Smooth muscle cell (in vitro differentiated cells): ENCODE measurements at regions not wholly inside any gene's neighbourhood (a gene's known extent, or its start where the extent isn't known, plus 50 kb on each side); places are given as distances from the start of the nearest gene placed in this dataset.

Experiments used
- DNase-seq: peaks from one replicate; lab custom pipeline; 2025; ENCODE audit not compliant: unreplicated experiment; lab: John Stamatoyannopoulos, UW
- H2AFZ ChIP-seq: fragments of 200-600 bp; sonication (generic); 2 replicates; pipeline ENCODE4 v1.6.0; 2016; ENCODE audit warnings: antibody characterized with exemption, low read depth, mild to moderate bottlenecking
- H3F3A ChIP-seq: fragments of 200-600 bp; sonication (generic); 2 replicates; pipeline ENCODE4 v1.6.0; 2017; ENCODE audit warnings: antibody characterized with exemption, low read depth
- H3K27ac ChIP-seq: fragments of 200-600 bp; sonication (generic); 2 replicates; pipeline ENCODE4 v1.5.1; 2016; ENCODE audit warnings: low read depth, mild to moderate bottlenecking
- H3K27me3 ChIP-seq: fragments of 200-600 bp; sonication (generic); 2 replicates; pipeline ENCODE4 v1.6.1; 2016; ENCODE audit warnings: low read depth, mild to moderate bottlenecking
- H3K36me3 ChIP-seq: fragments of 200-600 bp; sonication (generic); 2 replicates; pipeline ENCODE4 v1.5.1; 2016; ENCODE audit warnings: low read depth
- H3K4me1 ChIP-seq: fragments of 200-600 bp; sonication (generic); 2 replicates; pipeline ENCODE4 v1.5.1; 2016; ENCODE audit warnings: low read depth
- H3K4me2 ChIP-seq: fragments of 200-600 bp; sonication (generic); 2 replicates; pipeline ENCODE4 v1.6.0; 2016; ENCODE audit warnings: mild to moderate bottlenecking
- H3K4me3 ChIP-seq: fragments of 200-600 bp; sonication (generic); 2 replicates; pipeline ENCODE4 v1.5.1; 2016; ENCODE audit warnings: mild to moderate bottlenecking
- H3K79me2 ChIP-seq: fragments of 200-600 bp; sonication (generic); 2 replicates; pipeline ENCODE4 v1.6.0; 2016; ENCODE audit warnings: low read depth, mild to moderate bottlenecking
- H3K9ac ChIP-seq: fragments of 200-600 bp; sonication (generic); 2 replicates; pipeline ENCODE4 v1.6.0; 2016; ENCODE audit warnings: low read depth
- H3K9me3 ChIP-seq: fragments of 200-600 bp; sonication (generic); replicated peaks from 2 replicates; pipeline ENCODE4 v1.5.1; 2016; ENCODE audit warnings: low read depth
- H4K20me1 ChIP-seq: fragments of 200-600 bp; sonication (generic); 2 replicates; pipeline ENCODE4 v1.6.0; 2016; ENCODE audit warnings: low read depth
- CTCF ChIP-seq: fragments of 200-600 bp; sonication (generic); IDR thresholded peaks from 2 replicates; pipeline ENCODE4 v1.5.1; 2017; ENCODE audit warnings: borderline replicate concordance, mild to moderate bottlenecking, antibody characterized with exemption; ENCODE audit not compliant: insufficient read depth, poor library complexity, severe bottlenecking
- WGBS: methylation state at CpG from one replicate; pipeline ENCODE4 v1.1.7; 2016; ENCODE audit warnings: low lambda C conversion rate; 5-methylcytosine and 5-hydroxymethylcytosine counted together

GRCh38 chr14:40229676-40230075 is 797.4 kb upstream of the FBXO33 start:
- Histone ChIP-seq H2AFZ (no peak overlapping the region), H3K4me3 (no peak overlapping the region), H3K4me2 (no peak overlapping the region), H3K27ac (no peak overlapping the region), H3K4me1 (no peaks in the 10 kb centered on the region), H3K79me2 (no peaks in the 10 kb centered on the region), H3K36me3 (no peaks in the 10 kb centered on the region), H3K27me3 (no peaks in the 10 kb centered on the region), H4K20me1 (no peaks in the 10 kb centered on the region), H3K9ac (no peak overlapping the region), H3F3A (no peaks in the 10 kb centered on the region), H3K9me3 (peaks cover under 1% of the 10 kb centered on the region)
- WGBS: 52% methylated on average over 1 of the region's 1 CpG
- DNase-seq: no peak
- no peak for TF ChIP-seq CTCF

- H3F3A ChIP-seq: no peaks in the 10 kb centered on the region
- no peak for TF ChIP-seq CTCF
- no peaks in the 10 kb centered on the region for H3K36me3 ChIP-seq
- no peaks in the 10 kb centered on the region for H3K4me1 ChIP-seq
- H3K27ac ChIP-seq: no peak overlapping the region
- no peak for DNase-seq
- H3K9me3 ChIP-seq: no peaks in the 10 kb centered on the region
- H3K4me3 ChIP-seq: no peak overlapping the region
- WGBS: 97% methylated on average over 4 of the region's 4 CpGs
- H4K20me1 ChIP-seq: no peaks in the 10 kb centered on the region
- no peaks in the 10 kb centered on the region for H3K79me2 ChIP-seq
- H3K9ac ChIP-seq: no peak overlapping the region
- no peaks in the 10 kb centered on the region for H3K27me3 ChIP-seq
- no peak overlapping the region for H2AFZ ChIP-seq
- H3K4me2 ChIP-seq: no peak overlapping the region
Measured at GRCh38 chr14:40222996-40223395, 790.8 kb upstream of the FBXO33 start.

- no peaks in the 10 kb centered on the region for H3K4me1 ChIP-seq
- H3K27me3 ChIP-seq: no peaks in the 10 kb centered on the region
- no peak overlapping the region for H3K4me3 ChIP-seq
- no peaks in the 10 kb centered on the region for H3K9me3 ChIP-seq
- H4K20me1 ChIP-seq: no peaks in the 10 kb centered on the region
- H3K9ac ChIP-seq: no peak overlapping the region
- H3K36me3 ChIP-seq: no peaks in the 10 kb centered on the region
- H3K4me2 ChIP-seq: no peak overlapping the region
- no peak for TF ChIP-seq CTCF
- no peak for DNase-seq
- no peak overlapping the region for H3K27ac ChIP-seq
- no peaks in the 10 kb centered on the region for H3F3A ChIP-seq
- no peaks in the 10 kb centered on the region for H3K79me2 ChIP-seq
- H2AFZ ChIP-seq: no peak overlapping the region
Measured at GRCh38 chr14:40221428-40221827, 789.2 kb upstream of the FBXO33 start.

GRCh38 chr14:40219032-40219431 is 786.8 kb upstream of the FBXO33 start:
- WGBS: 91% methylated on average over 3 of the region's 3 CpGs
- Histone ChIP-seq H3K9ac (no peak overlapping the region), H3K4me2 (no peak overlapping the region), H3K79me2 (no peaks in the 10 kb centered on the region), H4K20me1 (no peaks in the 10 kb centered on the region), H3F3A (no peaks in the 10 kb centered on the region), H3K36me3 (no peaks in the 10 kb centered on the region), H3K27me3 (no peaks in the 10 kb centered on the region), H3K9me3 (no peaks in the 10 kb centered on the region), H3K4me3 (no peak overlapping the region), H2AFZ (no peak overlapping the region), H3K4me1 (no peaks in the 10 kb centered on the region), H3K27ac (no peak overlapping the region)
- DNase-seq: no peak
- no peak for TF ChIP-seq CTCF
